NT2/D1 (cell line): ENCODE measurements at regions not wholly inside any gene's neighbourhood (a gene's known extent, or its start where the extent isn't known, plus 50 kb on each side); places are given as distances from the start of the nearest gene placed in this dataset.

Experiments
- YY1 ChIP-seq: IDR thresholded peaks from 2 replicates; pipeline ENCODE4 v1.6.1; 2011; ENCODE audit not compliant: insufficient read length, insufficient read depth
- ZNF274 ChIP-seq: IDR thresholded peaks from 2 replicates; pipeline ENCODE4 v1.6.1; 2011; ENCODE audit warnings: mild to moderate bottlenecking, low read depth, low read length

DNA sequence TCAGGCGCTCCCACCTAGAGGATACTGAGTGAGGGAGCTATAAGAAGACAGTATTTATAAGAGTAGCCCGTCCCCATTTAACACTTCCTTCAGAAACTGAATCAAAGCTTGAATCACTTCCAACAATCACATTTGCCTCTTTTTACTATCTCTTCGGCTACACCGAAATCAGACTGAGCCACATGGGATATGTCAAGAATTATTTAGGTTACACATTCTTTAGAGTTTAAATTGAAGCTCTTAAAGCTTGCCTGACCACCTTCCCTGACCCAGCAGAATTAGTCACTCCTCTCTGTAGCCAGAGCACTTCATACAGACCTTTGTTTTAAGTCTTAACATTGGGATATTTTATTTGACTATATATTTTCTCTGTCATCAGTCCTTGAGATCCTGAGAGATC lies 163.7 kb downstream of the MAFB start:
- TF ChIP-seq YY1 (no peak), ZNF274 (no peak)
